Activated B cell treated with CpG ODN at 0.5 μM for 24 hours (primary cell): ENCODE measurements at regions not wholly inside any gene's neighbourhood (a gene's known extent, or its start where the extent isn't known, plus 50 kb on each side); places are given as distances from the start of the nearest gene placed in this dataset.

ENCODE experiments used
- ATAC-seq: fragments of 200-7000 bp; cut with Tn5 transposase; one replicate; pipeline ENCODE4 v1.10.0; 2021; ENCODE audit warnings: low read depth, mild to moderate bottlenecking, moderate library complexity
- CTCF ChIA-PET: fragments of 350-600 bp; sonication (Branson Sonifier 250); formaldehyde crosslinking; loops from one replicate; lab custom pipeline; 2021; ENCODE audit warnings: antibody characterized with exemption; lab: Charles Lee
- POLR2A ChIA-PET: fragments of 350-600 bp; sonication (Branson Sonifier 250); formaldehyde crosslinking; loops from one replicate; lab custom pipeline; 2021; ENCODE audit warnings: antibody characterized with exemption; lab: Charles Lee
- DNase-seq: peaks from one replicate; pipeline ENCODE4 v3.0.0; 2022
- H3K27ac Mint-ChIP-seq: one replicate; pipeline ENCODE4 v1.8.0; 2020; ENCODE audit warnings: mixed read lengths
- H3K27me3 Mint-ChIP-seq: one replicate; pipeline ENCODE4 v1.8.0; 2021; ENCODE audit warnings: mixed read lengths
- H3K36me3 Mint-ChIP-seq: one replicate; pipeline ENCODE4 v1.8.0; 2021; ENCODE audit warnings: low read depth, mixed read lengths
- H3K4me1 Mint-ChIP-seq: one replicate; pipeline ENCODE4 v1.8.0; 2021; ENCODE audit warnings: mixed read lengths
- H3K4me3 Mint-ChIP-seq: one replicate; pipeline ENCODE4 v1.8.0; 2020; ENCODE audit warnings: mild to moderate bottlenecking, mixed read lengths
- H3K9me3 Mint-ChIP-seq: one replicate; pipeline ENCODE4 v1.8.0; 2020; ENCODE audit warnings: mixed read lengths
- intact Hi-C: fragments of 100-400 bp; cut with micrococcal nuclease; formaldehyde crosslinking; loops from one replicate; pipeline ENCODE4 v1.15.1; 2024
- TF ChIP-seq, protein P1 (sequence below): fragments of 200-600 bp; IDR thresholded peaks from one replicate; pipeline ENCODE4 v1.8.0; 2022; ENCODE audit warnings: antibody characterized with exemption, mild to moderate bottlenecking

DNA sequence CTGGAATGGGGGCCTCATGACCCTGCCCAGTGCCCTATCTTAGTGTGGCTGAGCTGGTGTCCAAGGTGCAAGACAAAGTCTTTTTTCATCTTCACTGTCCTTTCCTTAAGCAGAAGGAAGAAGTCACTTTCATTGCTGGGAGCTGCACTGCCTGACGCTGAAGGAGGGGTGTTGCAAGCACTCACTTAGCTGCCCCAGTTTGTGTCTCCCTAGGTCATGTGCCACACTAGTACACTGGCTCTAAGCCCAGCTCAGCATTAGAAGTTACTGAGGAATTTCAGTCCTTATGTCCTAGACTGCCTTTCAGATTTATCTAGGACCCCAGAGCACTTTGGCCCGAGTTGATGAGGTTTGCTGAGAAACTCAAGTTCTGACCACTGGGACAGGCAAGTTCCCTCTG, 952.0 kb upstream of the USP15 start:
- Mint-ChIP-seq H3K4me3 (no peak overlapping the region), H3K9me3 (peaks cover 6% of the 10 kb centered on the region), H3K27me3 (no peaks in the 10 kb centered on the region), H3K27ac (no peak overlapping the region), H3K36me3 (no peaks in the 10 kb centered on the region), H3K4me1 (no peaks in the 10 kb centered on the region)
- ATAC-seq = no peak
- intact Hi-C loops = no loop called here
- POLR2A ChIA-PET = no interaction called here
- DNase-seq = no peak
- CTCF ChIA-PET = no interaction called here
- TF ChIP-seq, protein P1, sequence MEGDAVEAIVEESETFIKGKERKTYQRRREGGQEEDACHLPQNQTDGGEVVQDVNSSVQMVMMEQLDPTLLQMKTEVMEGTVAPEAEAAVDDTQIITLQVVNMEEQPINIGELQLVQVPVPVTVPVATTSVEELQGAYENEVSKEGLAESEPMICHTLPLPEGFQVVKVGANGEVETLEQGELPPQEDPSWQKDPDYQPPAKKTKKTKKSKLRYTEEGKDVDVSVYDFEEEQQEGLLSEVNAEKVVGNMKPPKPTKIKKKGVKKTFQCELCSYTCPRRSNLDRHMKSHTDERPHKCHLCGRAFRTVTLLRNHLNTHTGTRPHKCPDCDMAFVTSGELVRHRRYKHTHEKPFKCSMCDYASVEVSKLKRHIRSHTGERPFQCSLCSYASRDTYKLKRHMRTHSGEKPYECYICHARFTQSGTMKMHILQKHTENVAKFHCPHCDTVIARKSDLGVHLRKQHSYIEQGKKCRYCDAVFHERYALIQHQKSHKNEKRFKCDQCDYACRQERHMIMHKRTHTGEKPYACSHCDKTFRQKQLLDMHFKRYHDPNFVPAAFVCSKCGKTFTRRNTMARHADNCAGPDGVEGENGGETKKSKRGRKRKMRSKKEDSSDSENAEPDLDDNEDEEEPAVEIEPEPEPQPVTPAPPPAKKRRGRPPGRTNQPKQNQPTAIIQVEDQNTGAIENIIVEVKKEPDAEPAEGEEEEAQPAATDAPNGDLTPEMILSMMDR = no peak

DNA sequence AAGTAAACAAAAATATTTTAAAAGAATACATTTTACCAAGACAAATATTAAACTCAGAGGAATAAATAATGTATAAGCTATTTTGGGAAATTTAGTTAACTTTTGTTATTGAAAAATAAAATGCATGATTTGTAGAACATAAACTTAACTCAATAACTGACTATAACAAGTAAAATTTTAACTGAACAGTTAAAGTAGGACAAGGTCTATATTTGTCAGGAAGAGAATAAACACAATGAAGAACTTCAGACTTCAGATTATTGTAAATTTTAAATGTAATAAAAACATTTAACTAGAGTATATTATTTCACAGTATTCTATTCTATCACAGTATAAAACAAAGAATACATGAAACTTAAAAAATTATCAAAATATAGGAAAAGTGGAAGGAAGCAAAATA, 948.8 kb upstream of the USP15 start:
- ATAC-seq (no peak), DNase-seq (no peak)
- intact Hi-C loops = no loop called here
- no peak overlapping the region for H3K27ac Mint-ChIP-seq
- TF ChIP-seq, protein P1 = no peak
- H3K27me3 Mint-ChIP-seq = no peaks in the 10 kb centered on the region
- ChIA-PET CTCF (no interaction called here), POLR2A (no interaction called here)
- H3K9me3 Mint-ChIP-seq = peaks cover 10% of the 10 kb centered on the region
- H3K4me3 Mint-ChIP-seq = no peak overlapping the region
- no peaks in the 10 kb centered on the region for H3K4me1 Mint-ChIP-seq
- H3K36me3 Mint-ChIP-seq = no peaks in the 10 kb centered on the region

DNA sequence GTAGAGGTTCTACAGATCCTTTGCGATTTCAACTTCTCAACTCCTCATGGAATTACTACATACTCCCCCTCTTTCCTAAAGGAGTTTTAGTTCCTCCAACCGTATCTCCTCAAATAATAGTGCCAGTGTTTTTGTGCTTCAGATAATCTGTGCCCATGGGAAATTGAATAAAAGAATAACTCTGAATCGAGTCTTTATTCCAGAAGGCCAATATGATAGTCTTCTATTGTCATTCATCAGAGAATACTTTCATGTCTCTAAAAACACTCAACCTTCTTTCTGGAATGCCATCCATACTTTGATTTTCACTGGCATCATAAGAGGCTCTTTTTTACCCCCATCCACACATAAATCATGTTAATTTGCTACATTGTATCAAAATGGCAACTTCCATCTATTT, 911.3 kb upstream of the USP15 start:
- H3K36me3 Mint-ChIP-seq = no peaks in the 10 kb centered on the region
- no peak overlapping the region for H3K4me3 Mint-ChIP-seq
- POLR2A ChIA-PET = no interaction called here

DNA sequence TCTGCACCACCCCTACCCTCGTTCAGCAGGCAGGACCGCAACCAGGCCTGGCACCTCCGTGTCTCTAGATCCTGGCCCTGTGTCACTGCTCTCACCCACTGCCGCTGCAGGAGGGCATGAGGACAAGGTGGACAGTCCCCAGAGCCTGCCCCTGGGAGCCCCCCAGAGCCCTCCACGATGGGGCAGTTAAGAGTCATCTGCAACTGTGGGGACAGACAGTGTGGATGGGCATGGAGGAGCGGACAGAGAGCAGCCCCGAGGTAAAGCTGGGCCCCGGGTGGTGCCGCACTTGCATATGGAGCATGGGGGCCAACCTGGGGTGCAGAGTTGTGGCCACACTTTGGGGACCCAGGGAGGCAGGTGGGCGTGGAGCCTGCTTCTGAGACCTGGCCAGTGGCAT, 905.1 kb upstream of the USP15 start:
- Mint-ChIP-seq H3K4me1 (no peaks in the 10 kb centered on the region), H3K27me3 (no peaks in the 10 kb centered on the region), H3K9me3 (no peaks in the 10 kb centered on the region), H3K4me3 (no peak overlapping the region), H3K27ac (no peak overlapping the region), H3K36me3 (no peaks in the 10 kb centered on the region)
- ChIA-PET POLR2A (no interaction called here), CTCF (no interaction called here)
- DNase-seq = no peak
- TF ChIP-seq, protein P1 = no peak
- intact Hi-C loops = no loop called here
- no peak for ATAC-seq

More for the DNA sequence above, 911.3 kb upstream of the USP15 start:
- CTCF ChIA-PET = no interaction called here
- TF ChIP-seq, protein P1 = no peak
- DNase-seq (no peak), ATAC-seq (no peak)
- Mint-ChIP-seq H3K9me3 (peaks cover 2% of the 10 kb centered on the region), H3K27me3 (no peaks in the 10 kb centered on the region), H3K4me1 (no peaks in the 10 kb centered on the region), H3K27ac (no peak overlapping the region)
- intact Hi-C loops = no loop called here

DNA sequence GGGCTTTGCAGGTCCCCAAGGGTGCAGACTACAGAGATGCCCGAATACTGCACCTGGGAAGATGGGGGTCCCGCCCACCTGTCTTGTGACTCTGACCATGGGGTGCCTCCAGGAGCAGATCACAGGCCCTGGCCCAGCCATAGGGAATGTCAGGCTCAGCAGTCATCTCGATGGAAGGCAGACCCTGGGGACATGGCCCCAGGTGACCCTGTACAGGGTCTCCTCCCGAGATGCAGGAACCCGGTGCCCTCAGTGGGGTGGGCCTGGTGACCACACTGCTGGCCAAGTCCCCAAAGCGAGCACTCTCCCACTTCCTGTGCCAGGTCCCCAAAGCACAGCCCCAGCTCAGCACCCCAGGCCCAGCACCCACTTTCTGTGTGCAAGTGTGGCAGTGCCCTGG, 903.7 kb upstream of the USP15 start:
- TF ChIP-seq, protein P1 = no peak
- Mint-ChIP-seq H3K27ac (no peak overlapping the region), H3K36me3 (no peaks in the 10 kb centered on the region), H3K27me3 (no peaks in the 10 kb centered on the region), H3K4me1 (no peaks in the 10 kb centered on the region), H3K4me3 (no peak overlapping the region), H3K9me3 (no peaks in the 10 kb centered on the region)
- ATAC-seq (no peak), DNase-seq (no peak)
- ChIA-PET POLR2A (no interaction called here), CTCF (no interaction called here)
- intact Hi-C loops = no loop called here
